ENCODE measurements at regions not wholly inside any gene's neighbourhood (a gene's known extent, or its start where the extent isn't known, plus 50 kb on each side); places are given as distances from the start of the nearest gene placed in this dataset.
A peak's percentile ranks its signal among the peaks of the same experiment; 100 is the strongest.

GRCh38 chr4:136934601-136935000 lies 597.7 kb downstream of the PCDH18 start:
- no peak for DNase-seq (ENCODE audit: low spot score in 2 of 2)
- H3K9me3 Mint-ChIP-seq = peaks cover 14% of the 10 kb centered on the region
- H3K27ac Mint-ChIP-seq = no peak overlapping the region
- no peaks in the 10 kb centered on the region for H3K36me3 Mint-ChIP-seq
- no peak overlapping the region for H3K4me3 Mint-ChIP-seq
- ATAC-seq = no peak
- no peaks in the 10 kb centered on the region for H3K4me1 Mint-ChIP-seq

- ATAC-seq (no peak), DNase-seq (ENCODE audit: low spot score in 2 of 2) (no peak)
- no peaks in the 10 kb centered on the region for H3K36me3 Mint-ChIP-seq
- no peaks in the 10 kb centered on the region for H3K4me1 Mint-ChIP-seq
- H3K27ac Mint-ChIP-seq = no peak overlapping the region
- H3K4me3 Mint-ChIP-seq = no peak overlapping the region
- peaks cover 14% of the 10 kb centered on the region for H3K9me3 Mint-ChIP-seq
These were observed 600.5 kb downstream of the PCDH18 start for GRCh38 chr4:136931781-136932180.

GRCh38 chr4:136928957-136929411 lies 603.3 kb downstream of the PCDH18 start:
- no peak overlapping the region for H3K27ac Mint-ChIP-seq
- H3K9me3 Mint-ChIP-seq = peaks cover 12% of the 10 kb centered on the region
- DNase-seq (ENCODE audit: low spot score in 2 of 2) (no peak), ATAC-seq (peak; percentile 39)
- H3K4me1 Mint-ChIP-seq = no peaks in the 10 kb centered on the region
- no peak overlapping the region for H3K4me3 Mint-ChIP-seq
- H3K36me3 Mint-ChIP-seq = no peaks in the 10 kb centered on the region

GRCh38 chr4:136927172-136927571 lies 605.1 kb downstream of the PCDH18 start:
- no peaks in the 10 kb centered on the region for H3K4me1 Mint-ChIP-seq
- no peak for ATAC-seq
- H3K4me3 Mint-ChIP-seq = no peak overlapping the region
- H3K36me3 Mint-ChIP-seq = no peaks in the 10 kb centered on the region
- DNase-seq (ENCODE audit: low spot score in 2 of 2) = no peak
- H3K27ac Mint-ChIP-seq = no peak overlapping the region
- peaks cover 12% of the 10 kb centered on the region for H3K9me3 Mint-ChIP-seq

- no peaks in the 10 kb centered on the region for H3K36me3 Mint-ChIP-seq
- no peak overlapping the region for H3K27ac Mint-ChIP-seq
- no peak overlapping the region for H3K4me3 Mint-ChIP-seq
- no peak for DNase-seq (ENCODE audit: low spot score in 2 of 2)
- no peak for ATAC-seq
- peaks cover 6% of the 10 kb centered on the region for H3K9me3 Mint-ChIP-seq
- no peaks in the 10 kb centered on the region for H3K4me1 Mint-ChIP-seq
These were observed 607.1 kb downstream of the PCDH18 start for GRCh38 chr4:136925203-136925602.

- Mint-ChIP-seq H3K4me3 (no peak overlapping the region), H3K9me3 (peaks cover 3% of the 10 kb centered on the region), H3K27ac (no peak overlapping the region), H3K4me1 (no peaks in the 10 kb centered on the region), H3K36me3 (no peaks in the 10 kb centered on the region)
- DNase-seq (ENCODE audit: low spot score in 2 of 2) = no peak
- no peak for ATAC-seq
These were observed 610.2 kb downstream of the PCDH18 start for GRCh38 chr4:136922066-136922465.

- H3K4me1 Mint-ChIP-seq = no peaks in the 10 kb centered on the region
- ATAC-seq (no peak), DNase-seq (ENCODE audit: low spot score in 2 of 2) (no peak)
- no peaks in the 10 kb centered on the region for H3K36me3 Mint-ChIP-seq
- no peak overlapping the region for H3K27ac Mint-ChIP-seq
- H3K9me3 Mint-ChIP-seq = no peaks in the 10 kb centered on the region
- H3K4me3 Mint-ChIP-seq = no peak overlapping the region
These were observed 612.0 kb downstream of the PCDH18 start for GRCh38 chr4:136920092-136920881.

- ATAC-seq = no peak
These were observed 613.5 kb downstream of the PCDH18 start for GRCh38 chr4:136918772-136919171.

GRCh38 chr4:136917312-136918110 lies 614.8 kb downstream of the PCDH18 start:
- H3K27ac Mint-ChIP-seq = no peak overlapping the region
- H3K9me3 Mint-ChIP-seq = peaks cover 3% of the 10 kb centered on the region
- DNase-seq (ENCODE audit: low spot score in 2 of 2) (no peak), ATAC-seq (no peak)
- no peaks in the 10 kb centered on the region for H3K36me3 Mint-ChIP-seq
- no peaks in the 10 kb centered on the region for H3K4me1 Mint-ChIP-seq
- H3K4me3 Mint-ChIP-seq = no peak overlapping the region

More at GRCh38 chr4:136918772-136919171, 613.5 kb downstream of the PCDH18 start:
- no peak overlapping the region for H3K27ac Mint-ChIP-seq
- DNase-seq (ENCODE audit: low spot score in 2 of 2) = no peak
- H3K9me3 Mint-ChIP-seq = no peaks in the 10 kb centered on the region
- H3K36me3 Mint-ChIP-seq = no peaks in the 10 kb centered on the region
- H3K4me1 Mint-ChIP-seq = no peaks in the 10 kb centered on the region
- no peak overlapping the region for H3K4me3 Mint-ChIP-seq

GRCh38 chr4:136909626-136910025 lies 622.7 kb downstream of the PCDH18 start:
- H3K9me3 Mint-ChIP-seq = peaks cover 9% of the 10 kb centered on the region
- no peak overlapping the region for H3K27ac Mint-ChIP-seq
- no peaks in the 10 kb centered on the region for H3K4me1 Mint-ChIP-seq
- H3K36me3 Mint-ChIP-seq = no peaks in the 10 kb centered on the region
- no peak for ATAC-seq
- no peak overlapping the region for H3K4me3 Mint-ChIP-seq
- DNase-seq (ENCODE audit: low spot score in 2 of 2) = no peak

- Mint-ChIP-seq H3K9me3 (peaks cover 5% of the 10 kb centered on the region), H3K4me3 (no peak overlapping the region)
These were observed 624.2 kb downstream of the PCDH18 start for GRCh38 chr4:136908122-136908521.

GRCh38 chr4:136900696-136901095 lies 631.6 kb downstream of the PCDH18 start:
- Mint-ChIP-seq H3K4me1 (no peaks in the 10 kb centered on the region), H3K36me3 (no peaks in the 10 kb centered on the region), H3K9me3 (peaks cover 3% of the 10 kb centered on the region), H3K4me3 (no peak overlapping the region), H3K27ac (no peak overlapping the region)
- no peak for DNase-seq (ENCODE audit: low spot score in 2 of 2)
- ATAC-seq = no peak

More at GRCh38 chr4:136908122-136908521, 624.2 kb downstream of the PCDH18 start:
- H3K4me1 Mint-ChIP-seq = no peaks in the 10 kb centered on the region
- no peak for ATAC-seq
- no peaks in the 10 kb centered on the region for H3K36me3 Mint-ChIP-seq
- no peak for DNase-seq (ENCODE audit: low spot score in 2 of 2)
- no peak overlapping the region for H3K27ac Mint-ChIP-seq

- H3K9me3 Mint-ChIP-seq = peaks cover 3% of the 10 kb centered on the region
- no peak overlapping the region for H3K4me3 Mint-ChIP-seq
- no peaks in the 10 kb centered on the region for H3K36me3 Mint-ChIP-seq
- no peaks in the 10 kb centered on the region for H3K4me1 Mint-ChIP-seq
- ATAC-seq (no peak), DNase-seq (ENCODE audit: low spot score in 2 of 2) (no peak)
- H3K27ac Mint-ChIP-seq = no peak overlapping the region
These were observed 633.6 kb downstream of the PCDH18 start for GRCh38 chr4:136898590-136899248.

- ATAC-seq (no peak), DNase-seq (ENCODE audit: low spot score in 2 of 2) (no peak)
- Mint-ChIP-seq H3K4me3 (no peak overlapping the region), H3K9me3 (peaks cover 3% of the 10 kb centered on the region), H3K4me1 (no peaks in the 10 kb centered on the region), H3K27ac (no peak overlapping the region), H3K36me3 (no peaks in the 10 kb centered on the region)
These were observed 638.7 kb downstream of the PCDH18 start for GRCh38 chr4:136893573-136893972.

- H3K9me3 Mint-ChIP-seq = peaks cover 13% of the 10 kb centered on the region
- no peak overlapping the region for H3K27ac Mint-ChIP-seq
- no peak for DNase-seq (ENCODE audit: low spot score in 2 of 2)
- H3K4me1 Mint-ChIP-seq = no peaks in the 10 kb centered on the region
- no peak for ATAC-seq
- H3K36me3 Mint-ChIP-seq = no peaks in the 10 kb centered on the region
- H3K4me3 Mint-ChIP-seq = no peak overlapping the region
These were observed 650.6 kb downstream of the PCDH18 start for GRCh38 chr4:136881666-136882065.

Data from stimulated activated effector memory CD8-positive, alpha-beta T cell treated with anti-CD3 and anti-CD28 coated beads, Interleukin-12 subunit alpha, Interleukin-12 subunit beta, amount 100 ng/mL, for 72 hours (primary cell).